Stomach smooth muscle (tissue), 2 donors: ENCODE measurements at regions not wholly inside any gene's neighbourhood (a gene's known extent, or its start where the extent isn't known, plus 50 kb on each side); places are given as distances from the start of the nearest gene placed in this dataset.

Experiments used
- H3K27ac ChIP-seq: one replicate; pipeline ENCODE4 v1.7.0; 2013; ENCODE audit warnings: mild to moderate bottlenecking, low read length, inconsistent platforms
- H3K27me3 ChIP-seq, 2 donors: one replicate each; pipeline ENCODE4 v1.7.0; 2013; ENCODE audit warnings: low read length in 2 of 2; ENCODE audit not compliant: insufficient read depth in 2 of 2, control insufficient read depth in 1 of 2
- H3K36me3 ChIP-seq, 2 donors: one replicate each; pipeline ENCODE4 v1.7.0; 2013; ENCODE audit warnings: low read length in 2 of 2; ENCODE audit not compliant: control insufficient read depth in 2 of 2, insufficient read depth in 2 of 2
- H3K4me1 ChIP-seq: one replicate; pipeline ENCODE4 v1.7.0; 2013; ENCODE audit warnings: low read length; ENCODE audit not compliant: control insufficient read depth, insufficient read depth
- H3K4me3 ChIP-seq, 2 donors: one replicate each; pipeline ENCODE4 v1.7.0; 2013; ENCODE audit warnings: low read length in 2 of 2
- H3K9ac ChIP-seq, 2 donors: one replicate each; pipeline ENCODE4 v1.7.0; 2013; ENCODE audit warnings: low read length in 2 of 2, mild to moderate bottlenecking in 1 of 2
- H3K9me3 ChIP-seq, 2 donors: one replicate each; pipeline ENCODE4 v1.7.0; 2013; ENCODE audit warnings: low read length in 2 of 2; ENCODE audit not compliant: control insufficient read depth in 2 of 2
- donor health status: healthy.
- donor health status: Pancreatic carcinoma.

DNA sequence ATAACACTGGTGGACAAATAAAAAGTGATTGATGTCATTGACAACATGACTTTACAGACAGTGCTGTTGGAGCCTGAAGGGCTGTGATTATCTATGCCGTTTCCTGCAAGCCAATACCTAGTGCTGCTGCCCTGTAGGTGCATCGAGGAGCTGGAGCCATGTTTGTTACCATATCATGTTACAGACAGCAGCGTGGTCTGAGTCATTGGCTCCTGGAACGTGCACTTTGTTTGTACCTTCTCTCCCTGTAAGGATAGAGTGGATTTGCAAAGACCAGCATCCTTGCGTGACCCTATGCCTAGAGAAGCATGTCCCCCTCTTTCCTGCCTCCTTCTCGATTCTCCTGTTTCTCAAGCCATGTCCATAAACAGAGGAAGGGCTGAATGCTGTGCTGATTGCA lies 597.2 kb downstream of the TYW1 start:
- Histone ChIP-seq H3K27ac (no peak overlapping the region), H3K4me3 (no peak overlapping the region), H3K4me1 (no peaks in the 10 kb centered on the region), H3K9me3 (peaks cover 0 to 1% of the 10 kb centered on the region in 2 donors), H3K36me3 (no peaks in the 10 kb centered on the region), H3K27me3 (no peaks in the 10 kb centered on the region), H3K9ac (no peak overlapping the region)

GRCh38 chr7:67595431-67596180 lies 599.0 kb downstream of the TYW1 start:
- H3K27me3 ChIP-seq, result no peaks in the 10 kb centered on the region
- no peak overlapping the region for H3K9ac ChIP-seq

DNA sequence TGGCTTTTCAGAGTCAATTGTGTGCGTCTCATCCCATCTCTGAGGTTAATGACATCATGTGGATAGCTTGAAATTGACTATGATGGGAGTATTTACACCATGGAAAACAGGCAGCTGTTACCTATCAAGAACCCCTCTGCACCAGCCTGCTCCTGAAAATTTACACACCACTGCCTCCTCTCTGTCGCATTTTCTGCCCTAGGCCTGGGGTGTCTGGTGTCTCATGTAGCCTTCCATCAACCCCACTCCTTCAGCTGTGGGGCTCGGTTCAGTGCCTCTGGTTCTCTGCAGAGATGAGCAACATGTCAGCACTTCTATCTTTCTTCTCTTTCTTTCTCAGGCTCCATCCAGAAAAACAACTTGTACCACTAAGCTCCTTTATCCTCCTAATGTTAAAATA lies 600.5 kb downstream of the TYW1 start:
- Histone ChIP-seq H3K27me3 (peaks cover 0 to 2% of the 10 kb centered on the region in 2 donors), H3K9ac (no peak overlapping the region), H3K36me3 (no peaks in the 10 kb centered on the region), H3K9me3 (peaks cover 0 to 2% of the 10 kb centered on the region in 2 donors), H3K4me3 (no peak overlapping the region), H3K27ac (no peak overlapping the region), H3K4me1 (no peaks in the 10 kb centered on the region)

More at GRCh38 chr7:67595431-67596180, 599.0 kb downstream of the TYW1 start:
- no peak overlapping the region for H3K4me3 ChIP-seq
- no peaks in the 10 kb centered on the region for H3K4me1 ChIP-seq
- no peaks in the 10 kb centered on the region for H3K9me3 ChIP-seq
- H3K36me3 ChIP-seq, result no peaks in the 10 kb centered on the region
- H3K27ac ChIP-seq, result no peak overlapping the region

DNA sequence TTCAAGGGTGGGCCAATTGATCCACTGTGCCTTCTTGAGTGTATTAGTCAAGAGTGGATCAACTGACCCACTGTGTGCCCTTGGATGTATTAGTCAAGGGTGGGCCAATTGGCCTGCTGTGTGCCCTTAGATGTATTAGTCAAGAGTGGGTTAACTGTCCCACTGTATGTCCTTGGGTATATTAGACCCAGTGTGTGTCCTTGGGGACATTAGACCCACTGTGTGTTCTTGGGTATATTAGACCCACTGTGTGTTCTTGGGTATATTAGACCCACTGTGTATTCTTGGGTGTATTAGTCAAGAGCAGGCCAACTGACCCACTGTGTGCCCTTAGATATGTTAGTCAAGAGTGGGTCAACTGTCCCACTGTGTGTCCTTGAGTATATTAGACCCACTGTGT lies 601.8 kb downstream of the TYW1 start:
- H3K4me3 ChIP-seq, result no peak overlapping the region
- peaks cover 0 to 2% of the 10 kb centered on the region in 2 donors for H3K27me3 ChIP-seq
- no peak overlapping the region for H3K27ac ChIP-seq
- no peaks in the 10 kb centered on the region for H3K36me3 ChIP-seq
- no peaks in the 10 kb centered on the region for H3K4me1 ChIP-seq
- H3K9ac ChIP-seq, result no peak overlapping the region
- H3K9me3 ChIP-seq, result peaks cover 0 to 2% of the 10 kb centered on the region in 2 donors

GRCh38 chr7:67599331-67600062 lies 602.9 kb downstream of the TYW1 start:
- peaks cover 0 to 2% of the 10 kb centered on the region in 2 donors for H3K9me3 ChIP-seq
- H3K27ac ChIP-seq, result no peak overlapping the region
- peaks cover 0 to 2% of the 10 kb centered on the region in 2 donors for H3K27me3 ChIP-seq
- no peak overlapping the region for H3K4me3 ChIP-seq
- no peaks in the 10 kb centered on the region for H3K36me3 ChIP-seq
- peaks cover 3% of the 10 kb centered on the region for H3K4me1 ChIP-seq
- H3K9ac ChIP-seq, result no peak overlapping the region

GRCh38 chr7:67602246-67602887 lies 605.7 kb downstream of the TYW1 start:
- peaks cover 0 to 2% of the 10 kb centered on the region in 2 donors for H3K27me3 ChIP-seq

DNA sequence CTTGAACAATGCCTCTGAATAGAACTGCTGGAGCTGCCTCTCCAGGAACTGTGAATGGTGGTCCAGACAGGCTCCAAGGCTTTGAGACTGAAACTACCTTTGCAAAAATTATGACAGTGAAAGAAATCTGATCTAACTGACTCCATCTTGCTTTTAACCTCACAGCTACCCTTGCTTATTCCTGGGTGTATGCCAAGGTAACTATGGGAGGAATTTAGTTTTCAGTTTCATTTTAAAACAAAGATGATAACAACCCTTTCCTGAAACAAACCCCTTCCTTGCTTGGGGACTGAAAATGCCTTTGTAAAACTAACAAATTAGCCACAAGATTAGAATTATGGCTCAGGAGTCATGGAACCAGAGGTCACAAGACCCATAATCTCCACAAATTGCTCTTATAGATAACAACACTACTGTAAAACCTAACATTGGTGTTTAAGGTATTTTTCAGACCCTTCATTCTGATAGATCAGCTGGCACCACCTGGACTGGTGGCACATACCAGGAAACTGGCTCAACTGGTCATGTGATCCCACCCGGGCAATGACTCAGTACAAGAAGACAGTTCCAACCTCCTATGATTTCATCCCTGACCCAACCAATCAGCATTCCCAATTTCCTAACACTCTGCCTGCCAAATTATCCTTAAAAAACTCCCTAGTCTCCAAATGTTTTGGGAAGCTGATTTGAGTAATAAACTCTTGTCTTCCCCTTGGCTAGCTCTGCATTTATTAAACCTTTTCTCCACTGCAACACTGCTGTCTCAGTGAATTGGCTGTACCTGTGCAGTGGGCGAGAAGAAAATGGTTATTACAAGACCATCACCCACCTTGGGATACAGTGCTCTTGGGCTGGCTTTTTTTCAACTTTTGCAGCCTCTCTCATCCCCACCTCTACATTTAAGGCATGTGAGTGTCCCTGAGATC lies 608.1 kb downstream of the TYW1 start:
- Histone ChIP-seq H3K9ac (no peak overlapping the region), H3K4me1 (peaks cover 3% of the 10 kb centered on the region), H3K27ac (no peak overlapping the region), H3K9me3 (peaks cover 0 to 9% of the 10 kb centered on the region in 2 donors), H3K27me3 (peaks cover 0 to 2% of the 10 kb centered on the region in 2 donors), H3K4me3 (no peak overlapping the region), H3K36me3 (no peaks in the 10 kb centered on the region)

More at GRCh38 chr7:67602246-67602887, 605.7 kb downstream of the TYW1 start:
- Histone ChIP-seq H3K27ac (no peak overlapping the region), H3K9me3 (peaks cover 0 to 9% of the 10 kb centered on the region in 2 donors), H3K36me3 (no peaks in the 10 kb centered on the region), H3K4me3 (no peak overlapping the region), H3K4me1 (peaks cover 3% of the 10 kb centered on the region), H3K9ac (no peak overlapping the region)

- H3K4me1 ChIP-seq, result peaks cover 3% of the 10 kb centered on the region
- no peaks in the 10 kb centered on the region for H3K36me3 ChIP-seq
Observed at GRCh38 chr7:67608806-67609205, 612.2 kb downstream of the TYW1 start.

GRCh38 chr7:67610897-67611296 lies 614.3 kb downstream of the TYW1 start:
- H3K4me1 ChIP-seq, result no peaks in the 10 kb centered on the region

More at GRCh38 chr7:67608806-67609205, 612.2 kb downstream of the TYW1 start:
- peaks cover 3 to 12% of the 10 kb centered on the region in 2 donors for H3K9me3 ChIP-seq
- H3K27ac ChIP-seq, result no peak overlapping the region
- H3K9ac ChIP-seq, result no peak overlapping the region
- no peak overlapping the region for H3K4me3 ChIP-seq
- no peaks in the 10 kb centered on the region for H3K27me3 ChIP-seq

GRCh38 chr7:67614843-67615242 lies 618.2 kb downstream of the TYW1 start:
- peaks cover 3 to 6% of the 10 kb centered on the region in 2 donors for H3K9me3 ChIP-seq
- H3K36me3 ChIP-seq, result no peaks in the 10 kb centered on the region
- no peak overlapping the region for H3K27ac ChIP-seq
- H3K27me3 ChIP-seq, result no peaks in the 10 kb centered on the region
- H3K9ac ChIP-seq, result no peak overlapping the region
- no peak overlapping the region for H3K4me3 ChIP-seq
- H3K4me1 ChIP-seq, result no peaks in the 10 kb centered on the region

More at GRCh38 chr7:67610897-67611296, 614.3 kb downstream of the TYW1 start:
- Histone ChIP-seq H3K9ac (no peak overlapping the region), H3K27me3 (no peaks in the 10 kb centered on the region), H3K9me3 (peaks cover 3 to 6% of the 10 kb centered on the region in 2 donors), H3K4me3 (no peak overlapping the region), H3K36me3 (no peaks in the 10 kb centered on the region), H3K27ac (no peak overlapping the region)
